HepG2 (cell line): ENCODE measurements at regions not wholly inside any gene's neighbourhood (a gene's known extent, or its start where the extent isn't known, plus 50 kb on each side); places are given as distances from the start of the nearest gene placed in this dataset.

ENCODE experiments used
- ATAC-seq: fragments of 200-7000 bp; cut with Tn5 transposase; 3 replicates; pipeline ENCODE4 v1.9.1; 2020; ENCODE audit warnings: mild to moderate bottlenecking, moderate library complexity
- BruUV-seq: library from RNA; stranded (reverse); fragments of 400-500 nt; replicated peaks from 2 replicates; lab custom pipeline; 2021; lab: Mats Ljungman, UMichigan
- CTCF ChIA-PET: fragments of 300-600 bp; formaldehyde crosslinking; extraction: SDS; loops from one replicate; lab custom pipeline; 2021; ENCODE audit warnings: low total read pairs, inconsistent platforms, low intra/inter-chr PET ratio; lab: Yijun Ruan, JAX
- POLR2A ChIA-PET: fragments of 350-600 bp; sonication (Branson Sonifier 250); formaldehyde crosslinking; loops from one replicate; lab custom pipeline; 2020; ENCODE audit warnings: antibody characterized with exemption, inconsistent platforms; lab: Yijun Ruan, JAX
- DNase-seq: peaks from one replicate; pipeline ENCODE4 v3.0.0-alpha.2; 2015; ENCODE audit warnings: low spot score
- FAIRE-seq: peaks from 3 replicates; lab custom pipeline; 2011; peaks lifted over from hg19 to GRCh38; lab: Jason Lieb, UNC
- H2AFZ ChIP-seq: one replicate; pipeline ENCODE4 v1.6.1; 2011; ENCODE audit warnings: low read length, inconsistent platforms
- H3K27ac ChIP-seq: fragments of 300-600 bp; 3 replicates; pipeline ENCODE4 v1.8.0; 2011; ENCODE audit warnings: mixed run types, mild to moderate bottlenecking, mixed read lengths, low read length, inconsistent platforms; ENCODE audit not compliant: insufficient read depth; ENCODE audit errors: extremely low read length
- H3K27me3 ChIP-seq, 2 experiments: fragments of 200-600 bp in 1 of 2; 2 replicates in 1 of 2; 3 replicates in 1 of 2; pipeline versions ENCODE4 v1.6.0 to v1.8.0; 2011; ENCODE audit warnings: low read length in 2 of 2, mild to moderate bottlenecking in 2 of 2, moderate library complexity in 2 of 2, inconsistent platforms in 1 of 2; ENCODE audit not compliant: insufficient read depth in 2 of 2, control insufficient read depth in 1 of 2
- H3K36me3 ChIP-seq, 2 experiments: fragments of 200-600 bp in 1 of 2; replicated peaks in 1 of 2; 2 replicates in 1 of 2; 3 replicates in 1 of 2; pipeline versions ENCODE4 v1.5.1 to v1.8.0; 2011; ENCODE audit warnings: low read length in 2 of 2, inconsistent platforms in 1 of 2; ENCODE audit not compliant: insufficient read depth in 2 of 2, control insufficient read depth in 1 of 2
- H3K4me1 ChIP-seq: 2 replicates; pipeline ENCODE4 v1.5.1; 2012; ENCODE audit warnings: low read length, inconsistent platforms; ENCODE audit not compliant: insufficient read depth
- H3K4me2 ChIP-seq: 2 replicates; pipeline ENCODE4 v1.6.0; 2011; ENCODE audit warnings: low read depth, low read length, inconsistent platforms
- H3K4me3 ChIP-seq, 3 experiments: fragments of 200-600 bp in 1 of 3; sonication (generic), shearing (Covaris generic) in 1 of 3; replicated peaks in 1 of 3; 2 replicates each; pipeline ENCODE4 v1.5.1; 2011 to 2016; ENCODE audit warnings: low read length in 3 of 3, inconsistent platforms in 2 of 3, low read depth in 2 of 3, mild to moderate bottlenecking in 2 of 3, control low read depth in 1 of 3, mixed read lengths in 1 of 3; ENCODE audit not compliant: insufficient read depth in 1 of 3
- H3K79me2 ChIP-seq: one replicate; pipeline ENCODE4 v1.6.1; 2011; ENCODE audit warnings: low read length, inconsistent platforms; ENCODE audit not compliant: insufficient read depth
- H3K9ac ChIP-seq: 2 replicates; pipeline ENCODE4 v1.6.0; 2011; ENCODE audit warnings: mild to moderate bottlenecking, low read depth, low read length, inconsistent platforms; ENCODE audit not compliant: insufficient read depth
- H3K9me3 ChIP-seq: 2 replicates; pipeline ENCODE4 v1.5.1; 2012; ENCODE audit warnings: mild to moderate bottlenecking, low read length
- H4K20me1 ChIP-seq: 2 replicates; pipeline ENCODE4 v1.6.0; 2011; ENCODE audit warnings: inconsistent platforms, mild to moderate bottlenecking, low read length, moderate library complexity; ENCODE audit not compliant: insufficient read depth
- CSRNP2 ChIP-seq: sonication (generic); formaldehyde crosslinking; conservative IDR thresholded peaks from 2 replicates; pipeline ENCODE4 v1.8.0; 2022; ENCODE audit warnings: low read depth, missing genetic modification reagents
- DPF2 ChIP-seq: sonication (generic); formaldehyde crosslinking; IDR thresholded peaks from 2 replicates; pipeline ENCODE4 v1.4.0; 2020; ENCODE audit warnings: mild to moderate bottlenecking, low read depth, missing genetic modification reagents, borderline replicate concordance
- MAF1 ChIP-seq: sonication (generic); formaldehyde crosslinking; IDR thresholded peaks from 2 replicates; pipeline ENCODE4 v1.5.0; 2020; ENCODE audit warnings: missing genetic modification reagents, borderline replicate concordance
- NRL ChIP-seq: sonication (generic); formaldehyde crosslinking; IDR thresholded peaks from 2 replicates; pipeline ENCODE4 v1.5.0; 2020; ENCODE audit warnings: missing genetic modification reagents, mild to moderate bottlenecking, moderate library complexity, borderline replicate concordance
- RAD51 ChIP-seq: fragments of 450-650 bp; IDR thresholded peaks from 2 replicates; pipeline ENCODE4 v1.6.1; 2016; ENCODE audit warnings: borderline replicate concordance
- TARDBP ChIP-seq: sonication (generic); formaldehyde crosslinking; IDR thresholded peaks from 2 replicates; pipeline ENCODE4 v1.8.0; 2022; ENCODE audit warnings: mild to moderate bottlenecking, missing genetic modification reagents
- ZNF792 ChIP-seq: IDR thresholded peaks from 2 replicates; pipeline ENCODE4 v1.6.1; 2016
- WGBS: methylation state at CpG from one replicate; pipeline ENCODE4 v1.1.6; 2017; ENCODE audit warnings: low lambda C conversion rate; 5-methylcytosine and 5-hydroxymethylcytosine counted together
- in situ Hi-C: cut with HindIII; loops from 2 replicates; pipeline ENCODE4 v1.10.0; 2017; ENCODE audit warnings: low pct_unique_long_range_greater_than_20kb; ENCODE audit not compliant: extremely low pct_ligation_motif_present
- intact Hi-C: fragments of 100-400 bp; cut with micrococcal nuclease; formaldehyde crosslinking; loops from one replicate; pipeline ENCODE4 v1.10.0; 2022; ENCODE audit not compliant: unreplicated experiment
- TF ChIP-seq, protein P1 (sequence below): sonication (generic); formaldehyde crosslinking; IDR thresholded peaks from 2 replicates; pipeline ENCODE4 v1.4.0; 2020; ENCODE audit warnings: mild to moderate bottlenecking, missing genetic modification reagents
- TF ChIP-seq, protein P2 (sequence below): sonication (generic); formaldehyde crosslinking; IDR thresholded peaks from 2 replicates; pipeline ENCODE4 v1.5.0; 2020; ENCODE audit warnings: missing genetic modification reagents, mild to moderate bottlenecking, borderline replicate concordance
- TF ChIP-seq, protein P3 (sequence below): sonication (generic); formaldehyde crosslinking; IDR thresholded peaks from 2 replicates; pipeline ENCODE4 v1.4.0; 2020; ENCODE audit warnings: missing genetic modification reagents, borderline replicate concordance

DNA sequence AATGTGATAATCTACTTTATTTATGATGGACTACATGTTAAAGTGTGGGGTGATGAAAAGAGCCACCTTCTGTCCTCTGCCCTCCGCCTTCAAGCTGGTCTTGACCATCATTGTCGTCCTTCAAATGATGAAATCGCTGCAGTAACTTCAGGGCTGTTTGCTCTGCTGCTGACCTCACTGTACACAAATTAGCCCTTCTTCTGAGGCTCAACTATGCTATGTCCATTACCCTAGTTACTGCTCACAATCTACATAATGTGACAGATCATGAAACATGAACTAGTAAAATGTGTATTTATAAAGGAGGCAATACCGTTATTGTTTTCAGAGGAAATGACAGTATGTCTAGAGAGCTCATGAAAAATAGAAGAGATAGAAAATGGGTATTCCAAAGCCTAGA is 145.9 kb downstream of the RFC3 start (continued):
- TF ChIP-seq, protein P1, sequence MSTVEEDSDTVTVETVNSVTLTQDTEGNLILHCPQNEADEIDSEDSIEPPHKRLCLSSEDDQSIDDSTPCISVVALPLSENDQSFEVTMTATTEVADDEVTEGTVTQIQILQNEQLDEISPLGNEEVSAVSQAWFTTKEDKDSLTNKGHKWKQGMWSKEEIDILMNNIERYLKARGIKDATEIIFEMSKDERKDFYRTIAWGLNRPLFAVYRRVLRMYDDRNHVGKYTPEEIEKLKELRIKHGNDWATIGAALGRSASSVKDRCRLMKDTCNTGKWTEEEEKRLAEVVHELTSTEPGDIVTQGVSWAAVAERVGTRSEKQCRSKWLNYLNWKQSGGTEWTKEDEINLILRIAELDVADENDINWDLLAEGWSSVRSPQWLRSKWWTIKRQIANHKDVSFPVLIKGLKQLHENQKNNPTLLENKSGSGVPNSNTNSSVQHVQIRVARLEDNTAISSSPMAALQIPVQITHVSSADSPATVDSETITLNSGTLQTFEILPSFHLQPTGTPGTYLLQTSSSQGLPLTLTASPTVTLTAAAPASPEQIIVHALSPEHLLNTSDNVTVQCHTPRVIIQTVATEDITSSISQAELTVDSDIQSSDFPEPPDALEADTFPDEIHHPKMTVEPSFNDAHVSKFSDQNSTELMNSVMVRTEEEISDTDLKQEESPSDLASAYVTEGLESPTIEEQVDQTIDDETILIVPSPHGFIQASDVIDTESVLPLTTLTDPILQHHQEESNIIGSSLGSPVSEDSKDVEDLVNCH (CRISPR knock-in tag), result no peak
- TF ChIP-seq RAD51, result no peak
- TF ChIP-seq, all 625 proteins: peak for 0

DNA sequence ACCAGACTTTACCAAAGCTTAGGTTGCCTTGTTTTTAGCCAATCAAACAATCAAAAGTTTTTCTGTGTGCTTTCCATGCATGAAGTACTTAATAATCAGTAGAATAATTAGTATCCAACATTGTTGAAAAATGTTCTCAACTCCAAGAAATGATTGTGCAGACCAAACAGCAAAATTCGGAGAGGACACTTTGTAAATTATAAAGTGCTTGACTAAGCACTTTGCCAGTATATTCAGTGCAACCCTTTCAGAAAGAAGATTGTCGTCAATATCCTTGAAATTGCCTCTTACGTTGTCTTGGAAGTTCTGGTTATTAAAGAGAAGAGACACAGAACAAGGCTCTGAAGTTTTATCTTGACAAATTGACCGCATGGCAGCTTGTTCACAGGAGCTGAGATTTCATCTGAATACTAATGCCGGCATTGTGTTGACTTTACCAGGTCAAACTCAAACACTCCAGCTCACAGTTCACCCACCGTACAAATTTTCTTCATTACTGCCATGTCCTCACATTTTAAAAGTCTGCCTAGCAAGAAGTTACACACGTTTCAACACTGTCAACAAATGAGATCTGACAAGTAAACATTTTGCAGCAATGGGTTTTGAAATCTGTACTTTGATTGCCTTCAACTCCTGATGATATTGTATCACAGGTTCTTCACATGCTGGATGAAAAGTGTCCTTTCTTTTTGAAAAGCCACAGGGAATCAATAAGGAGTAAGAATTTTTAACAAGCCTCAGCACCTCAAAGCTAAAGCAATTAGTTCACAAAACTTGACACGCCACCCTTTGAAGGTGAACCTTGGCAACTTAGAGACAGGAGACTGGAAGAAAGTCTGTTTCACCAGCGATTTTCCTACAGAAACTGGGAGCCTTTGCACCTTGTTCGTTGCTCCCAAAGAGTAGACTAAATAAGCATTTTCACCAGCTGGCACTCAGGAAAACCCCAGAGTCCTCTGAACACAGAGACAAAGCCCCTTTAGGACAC is 150.9 kb downstream of the RFC3 start:
- CTCF ChIA-PET, result no interaction called here
- WGBS, result 3% methylated on average over 10 of the region's 10 CpGs
- peak overlapping the region; percentile 28 to 45 (median 40); a peak in 5 of 6 replicates for H3K4me3 ChIP-seq
- peaks cover 11% of the 10 kb centered on the region for H3K9me3 ChIP-seq
- ATAC-seq, result peak; percentile 97
- peak; percentile 96 for DNase-seq
- no peaks in the 10 kb centered on the region for H3K27me3 ChIP-seq
- H3K9ac ChIP-seq, result peak overlapping the region; percentile 81
- POLR2A ChIA-PET, result interaction anchor here (0.6 to 2.4 kb wide), 9 partner anchors 10 to 290 kb away, joined by 3 to 15 read pairs (median 3); no protein-coding TSS in a partner anchor
- no peaks in the 10 kb centered on the region; a peak in 1 of 5 replicates for H3K36me3 ChIP-seq
- H3K4me2 ChIP-seq, result peak overlapping the region; percentile 71
- H3K27ac ChIP-seq, result peak overlapping the region; percentile 97
- no peaks in the 10 kb centered on the region for H3K79me2 ChIP-seq
- in situ Hi-C loops, result no loop called here
- TSS peak; percentile 65 for BruUV-seq
- peaks cover 45% of the 10 kb centered on the region for H3K4me1 ChIP-seq
- no peaks in the 10 kb centered on the region for H4K20me1 ChIP-seq
- peak; percentile 88 for FAIRE-seq
- intact Hi-C loops, result loop anchor here (1.0 to 2.0 kb wide), 3 partner anchors 32 to 108 kb away; no protein-coding TSS in a partner anchor
- peak overlapping the region; percentile 42 for H2AFZ ChIP-seq
- TF ChIP-seq, protein P2, sequence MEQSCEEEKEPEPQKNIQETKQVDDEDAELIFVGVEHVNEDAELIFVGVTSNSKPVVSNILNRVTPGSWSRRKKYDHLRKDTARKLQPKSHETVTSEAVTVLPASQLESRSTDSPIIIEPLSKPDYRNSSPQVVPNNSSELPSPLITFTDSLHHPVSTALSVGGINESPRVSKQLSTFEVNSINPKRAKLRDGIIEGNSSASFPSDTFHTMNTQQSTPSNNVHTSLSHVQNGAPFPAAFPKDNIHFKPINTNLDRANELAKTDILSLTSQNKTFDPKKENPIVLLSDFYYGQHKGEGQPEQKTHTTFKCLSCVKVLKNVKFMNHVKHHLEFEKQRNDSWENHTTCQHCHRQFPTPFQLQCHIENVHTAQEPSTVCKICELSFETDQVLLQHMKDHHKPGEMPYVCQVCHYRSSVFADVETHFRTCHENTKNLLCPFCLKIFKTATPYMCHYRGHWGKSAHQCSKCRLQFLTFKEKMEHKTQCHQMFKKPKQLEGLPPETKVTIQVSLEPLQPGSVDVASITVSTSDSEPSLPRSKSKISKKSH (CRISPR knock-in tag), result no peak
- TF ChIP-seq TARDBP (CRISPR knock-in tag) (peak; percentile 70; the same call in 1 of the 2 replicates), NRL (no peak), MAF1 (no peak), CSRNP2 (CRISPR knock-in tag) (no peak), ZNF792 (0 out of 2 replicates have a peak, but pooled peaks have one; percentile 41), DPF2 (CRISPR knock-in tag) (peak; percentile 90)
- TF ChIP-seq, protein P3, sequence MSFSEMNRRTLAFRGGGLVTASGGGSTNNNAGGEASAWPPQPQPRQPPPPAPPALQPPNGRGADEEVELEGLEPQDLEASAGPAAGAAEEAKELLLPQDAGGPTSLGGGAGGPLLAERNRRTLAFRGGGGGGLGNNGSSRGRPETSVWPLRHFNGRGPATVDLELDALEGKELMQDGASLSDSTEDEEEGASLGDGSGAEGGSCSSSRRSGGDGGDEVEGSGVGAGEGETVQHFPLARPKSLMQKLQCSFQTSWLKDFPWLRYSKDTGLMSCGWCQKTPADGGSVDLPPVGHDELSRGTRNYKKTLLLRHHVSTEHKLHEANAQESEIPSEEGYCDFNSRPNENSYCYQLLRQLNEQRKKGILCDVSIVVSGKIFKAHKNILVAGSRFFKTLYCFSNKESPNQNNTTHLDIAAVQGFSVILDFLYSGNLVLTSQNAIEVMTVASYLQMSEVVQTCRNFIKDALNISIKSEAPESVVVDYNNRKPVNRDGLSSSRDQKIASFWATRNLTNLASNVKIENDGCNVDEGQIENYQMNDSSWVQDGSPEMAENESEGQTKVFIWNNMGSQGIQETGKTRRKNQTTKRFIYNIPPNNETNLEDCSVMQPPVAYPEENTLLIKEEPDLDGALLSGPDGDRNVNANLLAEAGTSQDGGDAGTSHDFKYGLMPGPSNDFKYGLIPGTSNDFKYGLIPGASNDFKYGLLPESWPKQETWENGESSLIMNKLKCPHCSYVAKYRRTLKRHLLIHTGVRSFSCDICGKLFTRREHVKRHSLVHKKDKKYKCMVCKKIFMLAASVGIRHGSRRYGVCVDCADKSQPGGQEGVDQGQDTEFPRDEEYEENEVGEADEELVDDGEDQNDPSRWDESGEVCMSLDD (CRISPR knock-in tag), result no peak; the same call in 1 of the 2 replicates
